Testis (tissue), 2 donors: ENCODE measurements at regions not wholly inside any gene's neighbourhood (a gene's known extent, or its start where the extent isn't known, plus 50 kb on each side); places are given as distances from the start of the nearest gene placed in this dataset.

Experiments used
- POLR2A ChIP-seq: fragments of 450-650 bp; IDR thresholded peaks from one replicate; pipeline ENCODE4 v1.6.1; 2017; ENCODE audit warnings: antibody characterized with exemption, mild to moderate bottlenecking, moderate library complexity
- TF ChIP-seq, protein P1 (sequence below), 3 experiments: fragments of 450-650 bp in 2 of 3; fragments of 200-600 bp in 1 of 3; sonication (generic) in 1 of 3; IDR thresholded peaks; one replicate each; pipeline ENCODE4 v1.5.1; 2016 to 2019; ENCODE audit warnings: antibody characterized with exemption in 3 of 3, mild to moderate bottlenecking in 2 of 3, moderate library complexity in 1 of 3

DNA sequence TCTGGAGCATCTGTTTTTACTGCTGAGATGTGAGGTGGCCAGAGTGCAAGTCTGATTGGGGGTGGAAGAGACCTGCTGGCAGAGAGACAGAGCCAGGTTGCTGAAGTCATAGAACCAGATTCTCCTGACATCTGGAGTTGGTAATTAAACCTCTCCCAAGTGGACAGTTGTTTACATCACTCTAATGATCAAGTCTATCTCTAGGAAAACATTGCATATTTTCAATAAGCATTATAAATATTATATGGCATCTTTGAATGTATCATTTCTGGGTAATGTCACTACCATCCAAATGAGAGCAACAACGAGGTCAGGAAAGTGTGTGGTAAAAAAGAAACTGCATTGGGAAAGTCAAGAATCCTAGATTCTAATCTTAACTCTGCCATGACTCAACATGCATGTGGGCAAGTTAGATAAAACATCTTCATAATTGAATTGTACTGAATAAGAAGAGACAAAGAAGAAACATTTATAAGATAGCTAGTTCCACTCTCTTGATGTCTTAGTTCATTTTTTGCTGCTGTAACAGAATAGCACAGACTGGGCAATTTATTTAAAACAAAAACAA lies 351.2 kb upstream of the API5 start:
- TF ChIP-seq POLR2A = no peak
- TF ChIP-seq, protein P1, sequence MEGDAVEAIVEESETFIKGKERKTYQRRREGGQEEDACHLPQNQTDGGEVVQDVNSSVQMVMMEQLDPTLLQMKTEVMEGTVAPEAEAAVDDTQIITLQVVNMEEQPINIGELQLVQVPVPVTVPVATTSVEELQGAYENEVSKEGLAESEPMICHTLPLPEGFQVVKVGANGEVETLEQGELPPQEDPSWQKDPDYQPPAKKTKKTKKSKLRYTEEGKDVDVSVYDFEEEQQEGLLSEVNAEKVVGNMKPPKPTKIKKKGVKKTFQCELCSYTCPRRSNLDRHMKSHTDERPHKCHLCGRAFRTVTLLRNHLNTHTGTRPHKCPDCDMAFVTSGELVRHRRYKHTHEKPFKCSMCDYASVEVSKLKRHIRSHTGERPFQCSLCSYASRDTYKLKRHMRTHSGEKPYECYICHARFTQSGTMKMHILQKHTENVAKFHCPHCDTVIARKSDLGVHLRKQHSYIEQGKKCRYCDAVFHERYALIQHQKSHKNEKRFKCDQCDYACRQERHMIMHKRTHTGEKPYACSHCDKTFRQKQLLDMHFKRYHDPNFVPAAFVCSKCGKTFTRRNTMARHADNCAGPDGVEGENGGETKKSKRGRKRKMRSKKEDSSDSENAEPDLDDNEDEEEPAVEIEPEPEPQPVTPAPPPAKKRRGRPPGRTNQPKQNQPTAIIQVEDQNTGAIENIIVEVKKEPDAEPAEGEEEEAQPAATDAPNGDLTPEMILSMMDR (IDR thresholded peaks at IDR 0.05) = no peak
